ENCODE measurements at regions not wholly inside any gene's neighbourhood (a gene's known extent, or its start where the extent isn't known, plus 50 kb on each side); places are given as distances from the start of the nearest gene placed in this dataset.

GRCh38 chr5:152113401-152113800, 188.8 kb upstream of the GLRA1 start:
- Mint-ChIP-seq H3K4me1 (no peaks in the 10 kb centered on the region), H3K27ac (no peak overlapping the region), H3K36me3 (ENCODE audit: low read depth) (no peaks in the 10 kb centered on the region), H3K4me3 (no peak overlapping the region), H3K27me3 (ENCODE audit: insufficient read depth) (no peaks in the 10 kb centered on the region), H3K9me3 (no peaks in the 10 kb centered on the region)
- Histone ChIP-seq H3K9me3 (ENCODE audit: control insufficient read depth, low read length) (no peaks in the 10 kb centered on the region), H3K4me3 (ENCODE audit: low read length) (no peak overlapping the region), H3K36me3 (ENCODE audit: control insufficient read depth, insufficient read depth, low read length) (no peaks in the 10 kb centered on the region), H3K27ac (ENCODE audit: low read depth, low read length) (no peak overlapping the region), H3K27me3 (ENCODE audit: control insufficient read depth, insufficient read depth, low read length, poor library complexity, severe bottlenecking) (no peaks in the 10 kb centered on the region), H3K9ac (ENCODE audit: extremely low read depth, low read length, poor library complexity, severe bottlenecking) (no peak overlapping the region), H3K4me1 (ENCODE audit: control insufficient read depth, insufficient read depth, low read length) (no peaks in the 10 kb centered on the region)
- 83 to 92% methylated on average over 1 to 2 of the region's 2 CpGs for WGBS, 2 experiments (ENCODE audit: insufficient coverage in 1 of 2, insufficient read length in 1 of 2)
- TF ChIP-seq CTCF (conservative IDR thresholded peaks at IDR 0.05) = no peak
- no peak for DNase-seq

GRCh38 chr5:152107220-152107619, 182.6 kb upstream of the GLRA1 start:
- no peak overlapping the region for H3K9ac ChIP-seq (ENCODE audit: extremely low read depth, low read length, poor library complexity, severe bottlenecking)
- Mint-ChIP-seq H3K9me3 (peaks cover 4% of the 10 kb centered on the region), H3K27ac (no peak overlapping the region), H3K4me3 (no peak overlapping the region), H3K27me3 (ENCODE audit: insufficient read depth) (no peaks in the 10 kb centered on the region), H3K4me1 (peaks cover 5% of the 10 kb centered on the region), H3K36me3 (ENCODE audit: low read depth) (no peaks in the 10 kb centered on the region)
- no peak for TF ChIP-seq CTCF (conservative IDR thresholded peaks at IDR 0.05)
- DNase-seq = peak; percentile 62
- WGBS, 2 experiments (ENCODE audit: insufficient coverage in 1 of 2, insufficient read length in 1 of 2) = 36 to 71% methylated on average over 1 to 3 of the region's 3 CpGs
- H3K4me1 ChIP-seq (ENCODE audit: control insufficient read depth, insufficient read depth, low read length) = peaks cover 4% of the 10 kb centered on the region
- no peaks in the 10 kb centered on the region for H3K27me3 ChIP-seq (ENCODE audit: control insufficient read depth, insufficient read depth, low read length, poor library complexity, severe bottlenecking)
- H3K9me3 ChIP-seq (ENCODE audit: control insufficient read depth, low read length) = no peaks in the 10 kb centered on the region
- H3K27ac ChIP-seq (ENCODE audit: low read depth, low read length) = peak overlapping the region; percentile 46
- H3K4me3 ChIP-seq (ENCODE audit: low read length) = no peak overlapping the region
- no peaks in the 10 kb centered on the region for H3K36me3 ChIP-seq (ENCODE audit: control insufficient read depth, insufficient read depth, low read length)

GRCh38 chr5:152106571-152106970, 181.9 kb upstream of the GLRA1 start:
- Mint-ChIP-seq H3K27ac (no peak overlapping the region), H3K27me3 (ENCODE audit: insufficient read depth) (no peaks in the 10 kb centered on the region), H3K4me1 (peaks cover 5% of the 10 kb centered on the region), H3K4me3 (no peak overlapping the region), H3K36me3 (ENCODE audit: low read depth) (no peaks in the 10 kb centered on the region), H3K9me3 (peaks cover 4% of the 10 kb centered on the region)
- 83 to 100% methylated on average over 1 to 2 of the region's 2 CpGs for WGBS, 2 experiments (ENCODE audit: insufficient coverage in 1 of 2, insufficient read length in 1 of 2)
- DNase-seq = no peak
- no peak for TF ChIP-seq CTCF (conservative IDR thresholded peaks at IDR 0.05)
- Histone ChIP-seq H3K36me3 (ENCODE audit: control insufficient read depth, insufficient read depth, low read length) (no peaks in the 10 kb centered on the region), H3K9ac (ENCODE audit: extremely low read depth, low read length, poor library complexity, severe bottlenecking) (no peak overlapping the region), H3K27ac (ENCODE audit: low read depth, low read length) (no peak overlapping the region), H3K9me3 (ENCODE audit: control insufficient read depth, low read length) (no peaks in the 10 kb centered on the region), H3K4me3 (ENCODE audit: low read length) (no peak overlapping the region), H3K27me3 (ENCODE audit: control insufficient read depth, insufficient read depth, low read length, poor library complexity, severe bottlenecking) (no peaks in the 10 kb centered on the region), H3K4me1 (ENCODE audit: control insufficient read depth, insufficient read depth, low read length) (peaks cover 4% of the 10 kb centered on the region)

Data from endodermal cell (in vitro differentiated cells).